WTC11 (cell line): ENCODE measurements at regions not wholly inside any gene's neighbourhood (a gene's known extent, or its start where the extent isn't known, plus 50 kb on each side); places are given as distances from the start of the nearest gene placed in this dataset.

ENCODE experiments used
- ATAC-seq: fragments of 200-7000 bp; cut with Tn5 transposase; 2 replicates; pipeline ENCODE4 v1.10.0; 2021; ENCODE audit warnings: mild to moderate bottlenecking, moderate library complexity
- CTCF ChIA-PET: fragments of 300-600 bp; sonication (Branson Sonifier 250); formaldehyde crosslinking; loops from one replicate; lab custom pipeline; 2021; ENCODE audit warnings: antibody characterized with exemption; lab: Charles Lee
- POLR2A ChIA-PET: fragments of 350-600 bp; sonication (Branson Sonifier 250); formaldehyde crosslinking; loops from one replicate; lab custom pipeline; 2021; ENCODE audit warnings: antibody characterized with exemption; lab: Charles Lee
- DNase-seq: peaks from one replicate; pipeline ENCODE4 v3.0.0; 2021; ENCODE audit warnings: low spot score
- H3K27ac Mint-ChIP-seq: 2 replicates; pipeline ENCODE4 v1.8.0; 2021; ENCODE audit warnings: mixed read lengths
- H3K27me3 Mint-ChIP-seq: 2 replicates; pipeline ENCODE4 v1.8.0; 2021; ENCODE audit warnings: low read depth, mild to moderate bottlenecking, moderate library complexity, mixed read lengths
- H3K36me3 Mint-ChIP-seq: 2 replicates; pipeline ENCODE4 v1.8.0; 2021; ENCODE audit warnings: mixed read lengths
- H3K4me1 Mint-ChIP-seq: 2 replicates; pipeline ENCODE4 v1.8.0; 2022; ENCODE audit warnings: mixed read lengths
- H3K4me3 Mint-ChIP-seq: 2 replicates; pipeline ENCODE4 v1.8.0; 2021; ENCODE audit warnings: mild to moderate bottlenecking, moderate library complexity, mixed read lengths
- H3K9me3 Mint-ChIP-seq: 2 replicates; pipeline ENCODE4 v1.8.0; 2021; ENCODE audit warnings: mixed read lengths
- AR ChIP-seq: fragments of 250-450 bp; sonication (Bioruptor Pico); IDR thresholded peaks from 2 replicates; pipeline ENCODE4 v1.9.0; 2021; ENCODE audit warnings: mild to moderate bottlenecking
- CTCF ChIP-seq: fragments of 200-600 bp; IDR thresholded peaks from 2 replicates; pipeline ENCODE4 v1.8.0; 2022; ENCODE audit warnings: antibody characterized with exemption
- ESRRA ChIP-seq: sonication (generic); formaldehyde crosslinking; IDR thresholded peaks from 2 replicates; pipeline ENCODE4 v1.8.1; 2022; ENCODE audit warnings: mild to moderate bottlenecking, missing genetic modification reagents, borderline replicate concordance
- ETV6 ChIP-seq: sonication (generic); formaldehyde crosslinking; IDR thresholded peaks from 2 replicates; pipeline ENCODE4 v1.8.1; 2022; ENCODE audit warnings: mild to moderate bottlenecking, missing genetic modification reagents
- FOXK1 ChIP-seq: sonication (generic); formaldehyde crosslinking; IDR thresholded peaks from 2 replicates; pipeline ENCODE4 v1.8.0; 2022; ENCODE audit warnings: mild to moderate bottlenecking, moderate library complexity, missing genetic modification reagents
- NR3C1 ChIP-seq: sonication (generic); formaldehyde crosslinking; conservative IDR thresholded peaks from 2 replicates; pipeline ENCODE4 v1.8.1; 2023; ENCODE audit warnings: low read depth, mild to moderate bottlenecking, missing genetic modification reagents
- RORB ChIP-seq: fragments of 250-450 bp; sonication (Bioruptor Pico); IDR thresholded peaks from 2 replicates; pipeline ENCODE4 v1.9.0; 2021; ENCODE audit warnings: mild to moderate bottlenecking
- SOX15 ChIP-seq: fragments of 250-450 bp; sonication (Bioruptor Pico); IDR thresholded peaks from 2 replicates; pipeline ENCODE4 v1.9.0; 2021; ENCODE audit warnings: mild to moderate bottlenecking
- TEAD1 ChIP-seq: sonication (generic); formaldehyde crosslinking; IDR thresholded peaks from 2 replicates; pipeline ENCODE4 v1.8.0; 2022; ENCODE audit warnings: mild to moderate bottlenecking, missing genetic modification reagents
- ZNF416 ChIP-seq: fragments of 250-450 bp; sonication (Bioruptor Pico); IDR thresholded peaks from 2 replicates; pipeline ENCODE4 v1.9.0; 2021; ENCODE audit warnings: mild to moderate bottlenecking, inconsistent platforms
- ZNF532 ChIP-seq: fragments of 250-450 bp; sonication (Bioruptor Pico); IDR thresholded peaks from 2 replicates; pipeline ENCODE4 v1.9.0; 2021; ENCODE audit warnings: mild to moderate bottlenecking, borderline replicate concordance
- TF ChIP-seq, protein P1 (sequence below): sonication (generic); formaldehyde crosslinking; IDR thresholded peaks from 2 replicates; pipeline ENCODE4 v1.8.1; 2023; ENCODE audit warnings: mild to moderate bottlenecking, missing genetic modification reagents, borderline replicate concordance

GRCh38 chr4:138561906-138562305 is 319.8 kb upstream of the SLC7A11 start:
- TF ChIP-seq, protein P1, sequence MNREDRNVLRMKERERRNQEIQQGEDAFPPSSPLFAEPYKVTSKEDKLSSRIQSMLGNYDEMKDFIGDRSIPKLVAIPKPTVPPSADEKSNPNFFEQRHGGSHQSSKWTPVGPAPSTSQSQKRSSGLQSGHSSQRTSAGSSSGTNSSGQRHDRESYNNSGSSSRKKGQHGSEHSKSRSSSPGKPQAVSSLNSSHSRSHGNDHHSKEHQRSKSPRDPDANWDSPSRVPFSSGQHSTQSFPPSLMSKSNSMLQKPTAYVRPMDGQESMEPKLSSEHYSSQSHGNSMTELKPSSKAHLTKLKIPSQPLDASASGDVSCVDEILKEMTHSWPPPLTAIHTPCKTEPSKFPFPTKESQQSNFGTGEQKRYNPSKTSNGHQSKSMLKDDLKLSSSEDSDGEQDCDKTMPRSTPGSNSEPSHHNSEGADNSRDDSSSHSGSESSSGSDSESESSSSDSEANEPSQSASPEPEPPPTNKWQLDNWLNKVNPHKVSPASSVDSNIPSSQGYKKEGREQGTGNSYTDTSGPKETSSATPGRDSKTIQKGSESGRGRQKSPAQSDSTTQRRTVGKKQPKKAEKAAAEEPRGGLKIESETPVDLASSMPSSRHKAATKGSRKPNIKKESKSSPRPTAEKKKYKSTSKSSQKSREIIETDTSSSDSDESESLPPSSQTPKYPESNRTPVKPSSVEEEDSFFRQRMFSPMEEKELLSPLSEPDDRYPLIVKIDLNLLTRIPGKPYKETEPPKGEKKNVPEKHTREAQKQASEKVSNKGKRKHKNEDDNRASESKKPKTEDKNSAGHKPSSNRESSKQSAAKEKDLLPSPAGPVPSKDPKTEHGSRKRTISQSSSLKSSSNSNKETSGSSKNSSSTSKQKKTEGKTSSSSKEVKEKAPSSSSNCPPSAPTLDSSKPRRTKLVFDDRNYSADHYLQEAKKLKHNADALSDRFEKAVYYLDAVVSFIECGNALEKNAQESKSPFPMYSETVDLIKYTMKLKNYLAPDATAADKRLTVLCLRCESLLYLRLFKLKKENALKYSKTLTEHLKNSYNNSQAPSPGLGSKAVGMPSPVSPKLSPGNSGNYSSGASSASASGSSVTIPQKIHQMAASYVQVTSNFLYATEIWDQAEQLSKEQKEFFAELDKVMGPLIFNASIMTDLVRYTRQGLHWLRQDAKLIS (CRISPR knock-in tag) = no peak
- TF ChIP-seq NR3C1 (CRISPR knock-in tag) = no peak
- no peak for TF ChIP-seq ETV6 (CRISPR knock-in tag)
- no peak for TF ChIP-seq AR (CRISPR knock-in tag)
- no peak for TF ChIP-seq ESRRA (CRISPR knock-in tag)
- TF ChIP-seq RORB (CRISPR knock-in tag) = no peak
- TF ChIP-seq SOX15 (CRISPR knock-in tag) = no peak
- no peak for TF ChIP-seq TEAD1
- no peak for TF ChIP-seq ZNF532
- TF ChIP-seq CTCF = no peak
- no peak for TF ChIP-seq FOXK1
- no peak for TF ChIP-seq ZNF416 (CRISPR knock-in tag)

More at GRCh38 chr4:138561906-138562305, 319.8 kb upstream of the SLC7A11 start:
- ChIA-PET POLR2A (interaction anchor here (1.2 kb wide), 1 partner anchor 319 kb away, joined by 7 read pairs; no protein-coding TSS in a partner anchor), CTCF (interaction anchor here (0.6 kb wide), 2 partner anchors 16 to 299 kb away, joined by 3 to 4 read pairs; no protein-coding TSS in a partner anchor)
- peaks cover 3% of the 10 kb centered on the region for H3K27me3 Mint-ChIP-seq
- 0 out of 2 replicates have a peak, but pooled peaks cover 6% of the 10 kb centered on the region for H3K4me1 Mint-ChIP-seq
- no peaks in the 10 kb centered on the region for H3K36me3 Mint-ChIP-seq
- no peak overlapping the region for H3K27ac Mint-ChIP-seq
- ATAC-seq (no peak), DNase-seq (no peak)
- no peaks in the 10 kb centered on the region for H3K9me3 Mint-ChIP-seq
- no peak overlapping the region for H3K4me3 Mint-ChIP-seq
